Ovary (tissue), 3 donors: ENCODE measurements at regions not wholly inside any gene's neighbourhood (a gene's known extent, or its start where the extent isn't known, plus 50 kb on each side); places are given as distances from the start of the nearest gene placed in this dataset.

ENCODE experiments used
- CTCF ChIP-seq, 3 donors: fragments of 450-650 bp in 2 of 3; fragments of 200-600 bp in 1 of 3; IDR thresholded peaks; one replicate each; pipeline versions ENCODE4 v1.5.1 to v1.8.0; 2016 to 2022; ENCODE audit warnings: antibody characterized with exemption in 3 of 3, mild to moderate bottlenecking in 1 of 3
- EP300 ChIP-seq: sonication (generic); formaldehyde crosslinking; IDR thresholded peaks from one replicate; pipeline ENCODE4 v1.6.1; 2017; ENCODE audit warnings: antibody characterized with exemption
- POLR2A ChIP-seq: fragments of 450-650 bp; IDR thresholded peaks from one replicate; pipeline ENCODE4 v1.6.1; 2017; ENCODE audit warnings: antibody characterized with exemption, mild to moderate bottlenecking, moderate library complexity
- donor health status: DM: no; HTN: no; CAD: no.

- TF ChIP-seq CTCF (IDR thresholded peaks at IDR 0.05): no peak
- no peak for TF ChIP-seq POLR2A
- no peak for TF ChIP-seq EP300
These were observed 161.3 kb downstream of the ZNF608 start for GRCh38 chr5:124584991-124585715.
